NCI-H2107 treated with DMSO at 0.1 percent for 48 hours (cell line): ENCODE measurements at regions not wholly inside any gene's neighbourhood (a gene's known extent, or its start where the extent isn't known, plus 50 kb on each side); places are given as distances from the start of the nearest gene placed in this dataset.
"Not testable (repeated sequence)": the region's sequence is repeated elsewhere in the genome, so short reads cannot be mapped to it uniquely, and the experiment has no call there.

Experiments
- DNase-seq: peaks from one replicate; lab custom pipeline; 2025; ENCODE audit not compliant: unreplicated experiment; lab: John Stamatoyannopoulos, UW

DNA sequence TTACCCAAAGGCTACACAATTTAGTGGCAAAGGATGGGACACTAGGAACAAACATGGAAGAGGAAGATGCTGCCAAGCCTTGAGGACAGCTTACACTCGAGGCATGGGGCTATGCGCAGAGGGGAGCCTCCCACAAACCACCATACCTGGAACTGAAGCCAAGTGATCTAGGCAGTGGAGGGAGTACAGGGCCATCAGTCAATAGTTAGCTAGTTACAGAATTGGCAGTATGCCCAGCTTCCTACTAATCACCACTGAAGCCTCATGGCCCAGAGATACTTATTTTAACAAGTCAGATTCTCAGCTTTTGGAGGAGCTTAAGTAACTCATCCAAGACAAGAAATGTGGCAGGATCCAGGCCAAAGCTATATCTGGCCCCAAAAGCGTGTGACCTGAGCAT, 226.6 kb upstream of the MOCS1 start:
- no peak for DNase-seq

DNA sequence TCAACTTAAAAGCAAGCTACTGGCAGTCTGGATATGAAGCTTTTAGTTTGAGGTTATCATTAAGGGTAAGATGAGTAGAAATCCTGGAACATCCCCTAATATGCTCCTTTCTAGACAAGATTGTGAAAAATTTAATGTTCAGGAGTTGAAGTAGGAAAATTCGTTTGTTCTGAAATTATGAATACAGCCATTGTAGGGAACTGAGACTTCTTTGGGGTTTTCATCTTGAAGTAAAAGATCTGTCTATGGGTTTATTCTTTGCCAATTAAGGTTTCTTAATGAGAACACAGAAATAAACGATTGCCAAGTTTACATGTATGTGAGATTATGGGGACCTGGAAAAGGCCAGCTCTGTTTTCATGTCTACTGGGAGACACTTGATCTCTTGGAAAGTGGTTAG, 225.6 kb upstream of the MOCS1 start:
- DNase-seq = no peak

DNA sequence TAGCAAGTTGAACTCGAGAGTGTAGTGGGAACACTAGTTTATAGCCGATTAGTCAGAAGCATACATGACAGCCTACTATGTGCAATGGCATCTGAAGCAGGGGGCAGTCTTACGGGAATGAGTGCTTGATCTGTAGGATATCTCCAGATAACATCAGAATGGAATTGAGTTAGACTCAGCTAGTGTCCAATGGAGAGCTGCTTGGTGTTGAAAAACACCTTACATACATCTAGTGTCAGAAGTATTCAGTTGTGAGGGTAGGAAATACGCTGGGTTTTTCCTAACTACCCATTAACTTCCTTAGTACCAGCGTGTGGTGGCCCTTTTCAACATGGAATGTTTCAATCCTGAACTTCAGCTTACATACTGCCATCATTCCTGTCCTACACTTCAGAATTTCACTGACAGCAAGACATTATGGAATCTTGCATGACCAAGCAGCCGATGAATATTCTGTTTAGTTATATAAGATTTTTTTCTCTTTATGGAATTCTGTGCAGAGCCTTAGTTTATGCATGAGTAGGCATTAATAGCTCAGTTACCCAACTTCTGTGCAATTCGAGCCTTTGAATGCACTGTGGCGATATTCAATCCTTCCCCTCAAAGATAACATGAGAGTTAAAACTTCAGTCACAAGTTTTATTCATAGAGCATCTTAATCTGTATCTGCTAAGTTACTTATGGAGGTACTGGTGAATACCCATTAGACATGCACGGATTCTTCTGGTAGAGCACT, 218.6 kb upstream of the MOCS1 start:
- no peak for DNase-seq

- no peak for DNase-seq
Observed at GRCh38 chr6:40152196-40152595, 217.9 kb upstream of the MOCS1 start.

- no peak for DNase-seq
Observed at GRCh38 chr6:40148882-40149573, 214.8 kb upstream of the MOCS1 start.

DNA sequence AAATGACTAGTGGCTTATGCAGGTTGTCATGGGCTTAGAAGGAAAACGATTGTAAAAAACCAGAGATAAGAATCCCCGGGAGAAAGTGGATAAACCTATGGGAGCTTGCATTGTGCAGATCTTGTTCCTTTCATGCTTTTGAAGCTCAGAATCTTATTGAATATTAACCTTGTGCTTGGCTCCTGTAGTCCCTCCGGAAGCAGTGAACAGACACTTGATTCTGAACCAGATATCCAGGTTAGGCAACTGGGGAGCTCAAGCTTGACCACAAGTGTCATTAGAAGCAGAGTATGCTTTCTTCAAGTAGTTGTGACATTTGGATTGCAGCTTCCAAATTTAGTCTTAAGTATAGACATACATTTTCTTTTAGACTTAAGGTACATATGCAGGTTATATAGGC, 212.6 kb upstream of the MOCS1 start:
- no peak for DNase-seq

DNA sequence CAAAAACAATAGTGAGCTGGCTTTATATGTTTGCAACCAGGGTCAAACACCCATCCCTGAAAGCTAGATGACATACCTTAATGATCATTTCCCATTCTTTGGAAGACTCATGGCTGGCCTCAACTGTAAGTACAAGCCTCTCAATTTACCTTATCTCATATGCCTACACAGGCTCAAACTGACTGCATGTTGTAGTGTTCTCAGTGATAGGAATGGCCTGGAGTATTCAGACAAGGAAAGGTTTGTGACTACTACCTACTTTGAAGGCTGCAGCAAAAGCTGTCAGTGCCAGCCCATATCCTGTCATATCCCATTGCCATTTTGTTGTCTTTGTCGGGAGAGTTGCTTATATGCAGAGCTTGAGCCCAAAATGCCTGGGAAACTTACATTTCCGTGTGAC, 205.2 kb upstream of the MOCS1 start:
- DNase-seq = no peak

GRCh38 chr6:40138273-40138720, 204.0 kb upstream of the MOCS1 start:
- no peak for DNase-seq

DNA sequence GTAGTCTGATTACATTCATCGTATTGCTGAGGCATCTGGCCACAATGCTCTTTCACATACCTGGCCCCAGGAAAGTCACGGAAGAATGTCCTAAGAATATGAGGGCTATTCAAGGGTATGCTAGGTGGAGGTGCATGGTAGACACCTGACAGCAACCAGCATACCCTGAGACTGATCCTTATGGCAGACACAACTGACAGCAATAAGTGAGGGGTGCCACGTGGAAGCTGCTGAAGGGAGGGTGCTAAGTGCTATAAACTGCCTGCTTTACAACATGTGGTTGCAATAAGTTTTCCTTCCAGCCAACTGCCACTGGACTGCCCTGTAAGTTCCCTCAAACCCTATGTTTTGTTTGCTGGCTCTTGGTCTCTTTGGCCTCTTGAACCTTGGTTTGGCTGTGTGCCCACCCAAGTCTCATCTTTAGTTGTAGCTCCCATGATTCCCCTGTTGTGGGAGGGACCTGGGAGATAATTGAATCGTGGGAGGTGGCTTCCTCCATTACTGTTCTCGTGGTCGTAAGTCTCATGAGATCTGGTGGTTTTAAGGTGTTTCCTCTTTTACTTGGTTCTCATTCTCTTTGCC, 201.3 kb upstream of the MOCS1 start:
- no peak for DNase-seq

- DNase-seq = not testable (repeated sequence)
Observed at GRCh38 chr6:40133981-40134380, 199.7 kb upstream of the MOCS1 start.

GRCh38 chr6:40131675-40132074, 197.4 kb upstream of the MOCS1 start:
- DNase-seq = no peak

- DNase-seq = no peak
Observed at GRCh38 chr6:40128127-40128526, 193.9 kb upstream of the MOCS1 start.

DNA sequence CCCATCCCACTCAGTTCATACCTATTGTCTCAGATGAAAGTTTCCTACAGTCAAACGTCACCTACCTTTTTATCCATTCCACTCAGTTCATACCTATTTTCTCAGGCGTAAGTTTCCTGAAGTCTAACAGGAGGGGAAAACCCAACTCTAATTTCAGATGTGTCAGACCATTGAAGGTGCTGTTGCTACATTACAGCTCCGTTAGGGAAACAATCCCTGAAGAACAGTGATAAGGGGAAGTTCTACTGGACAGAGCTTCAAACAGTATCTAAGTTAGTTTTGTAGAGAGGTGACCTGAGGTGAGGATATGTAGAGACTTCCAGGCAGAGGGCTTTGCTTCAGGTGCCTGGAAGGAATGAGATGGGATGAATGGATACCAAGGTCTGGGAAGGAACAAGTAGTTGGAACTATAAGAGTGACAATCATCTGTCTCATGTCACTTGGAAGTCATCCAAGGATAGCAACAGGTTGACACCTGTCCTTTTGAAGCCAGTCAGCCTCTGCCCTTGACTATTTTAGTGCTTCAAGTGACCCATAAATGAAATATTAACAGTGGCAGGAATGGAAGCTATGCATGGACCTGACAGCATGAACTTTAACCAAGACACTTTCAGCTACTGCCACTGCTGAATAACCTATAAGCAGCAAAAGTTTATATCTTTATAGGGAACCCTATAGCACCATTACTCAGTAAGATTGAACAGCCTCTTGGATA, 191.6 kb upstream of the MOCS1 start:
- no peak for DNase-seq

- no peak for DNase-seq
Observed at GRCh38 chr6:40124924-40125323, 190.7 kb upstream of the MOCS1 start.

DNA sequence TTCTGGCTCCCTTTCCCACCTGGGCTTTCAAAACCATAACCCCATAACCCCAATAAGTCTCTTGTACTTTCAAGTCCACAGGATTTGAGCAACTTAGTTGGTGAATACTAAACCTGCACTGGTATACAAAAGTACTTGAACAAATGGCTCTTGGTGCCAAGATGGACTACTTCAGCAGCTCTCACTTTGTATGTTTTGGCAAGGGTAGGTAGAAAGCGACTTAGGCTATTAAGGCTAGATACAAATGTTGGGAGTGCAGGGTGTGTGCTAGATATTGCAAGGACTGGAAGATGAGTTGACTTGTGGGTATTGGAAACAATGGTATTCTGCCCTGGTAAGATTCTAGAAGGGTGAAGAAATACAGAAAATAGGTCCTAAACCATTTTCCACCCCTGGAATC, 182.6 kb upstream of the MOCS1 start:
- DNase-seq = no peak

DNA sequence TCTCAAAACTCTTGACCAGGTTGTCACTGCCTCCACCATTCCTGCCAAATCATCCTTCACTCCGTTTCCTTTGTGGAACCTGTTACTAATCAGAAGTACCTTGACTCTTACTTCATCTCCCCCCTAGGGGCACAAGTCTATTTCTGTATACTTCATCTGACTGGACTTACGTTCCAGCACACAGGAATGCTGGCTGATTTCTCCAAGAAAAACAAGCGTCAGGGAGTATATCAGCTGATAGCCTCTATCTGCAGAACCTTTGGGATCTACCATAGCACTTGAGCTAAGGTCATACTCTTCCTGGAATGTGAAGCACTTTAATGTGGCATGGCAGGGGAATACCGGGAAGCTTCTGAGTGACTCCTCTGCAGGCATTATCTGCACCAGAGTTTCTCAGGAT, 178.1 kb upstream of the MOCS1 start:
- DNase-seq = no peak

GRCh38 chr6:40108736-40109135, 174.5 kb upstream of the MOCS1 start:
- DNase-seq = no peak

GRCh38 chr6:40106840-40107239, 172.6 kb upstream of the MOCS1 start:
- no peak for DNase-seq

DNA sequence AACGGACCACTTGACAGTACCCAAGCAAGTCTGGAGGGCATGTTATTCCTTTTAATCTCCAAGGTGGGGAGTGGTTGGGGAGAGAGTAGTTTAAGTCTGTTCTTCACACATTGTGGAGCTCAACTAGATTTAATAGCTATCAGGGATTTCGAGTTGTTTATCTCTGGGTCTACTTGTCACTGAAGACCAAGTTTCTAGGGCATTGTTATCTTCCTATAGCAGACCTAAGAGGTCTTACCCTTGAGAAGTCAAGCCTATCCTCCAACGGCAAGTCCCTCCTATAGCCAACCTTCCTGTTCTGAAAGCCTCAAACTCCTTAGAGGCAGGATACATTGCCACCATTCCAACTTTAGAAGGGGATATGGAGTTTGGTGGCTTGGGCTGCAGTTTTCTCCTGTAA, 164.5 kb upstream of the MOCS1 start:
- no peak for DNase-seq

GRCh38 chr6:40097590-40097989, 163.3 kb upstream of the MOCS1 start:
- DNase-seq = no peak

GRCh38 chr6:40083141-40083920, 149.1 kb upstream of the MOCS1 start:
- DNase-seq = no peak
